Tongue (tissue), 2 donors: ENCODE measurements at regions not wholly inside any gene's neighbourhood (a gene's known extent, or its start where the extent isn't known, plus 50 kb on each side); places are given as distances from the start of the nearest gene placed in this dataset. TPM values are rescaled to one million over a fixed set of nuclear protein-coding genes. Genes with fewer than 3 reads are reported as not detected.

ENCODE experiments used
- DNase-seq: peaks from one replicate; pipeline ENCODE4 v3.0.0-alpha.2; 2015
- small RNA-seq: library from RNA; depleted of rRNA; stranded (forward); fragments of <200 nt; gene quantifications from one replicate; pipeline ENCODE3, GENCODE V24; 2014; ENCODE audit warnings: low replicate concordance

DNA sequence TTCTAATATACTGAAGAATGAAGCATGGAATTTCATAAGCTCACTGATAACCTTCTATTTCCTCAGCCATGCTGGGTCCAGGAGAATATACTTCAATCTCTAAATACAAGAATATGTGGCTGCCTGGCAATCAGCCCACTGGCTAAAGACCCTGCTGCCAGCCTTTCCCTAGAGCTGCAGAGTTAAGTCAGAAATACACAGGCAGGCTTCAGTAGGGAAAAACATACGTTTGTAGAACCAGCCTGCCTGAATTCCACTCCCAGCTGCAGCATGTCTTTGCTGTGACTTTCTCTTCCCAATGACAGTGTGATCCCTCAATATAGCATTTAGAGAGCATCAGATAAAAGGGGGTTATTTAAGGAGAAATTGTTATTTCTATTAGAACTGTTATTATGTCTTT lies 289.1 kb downstream of the PCDH19 start:
- peak; percentile 64 for DNase-seq

DNA sequence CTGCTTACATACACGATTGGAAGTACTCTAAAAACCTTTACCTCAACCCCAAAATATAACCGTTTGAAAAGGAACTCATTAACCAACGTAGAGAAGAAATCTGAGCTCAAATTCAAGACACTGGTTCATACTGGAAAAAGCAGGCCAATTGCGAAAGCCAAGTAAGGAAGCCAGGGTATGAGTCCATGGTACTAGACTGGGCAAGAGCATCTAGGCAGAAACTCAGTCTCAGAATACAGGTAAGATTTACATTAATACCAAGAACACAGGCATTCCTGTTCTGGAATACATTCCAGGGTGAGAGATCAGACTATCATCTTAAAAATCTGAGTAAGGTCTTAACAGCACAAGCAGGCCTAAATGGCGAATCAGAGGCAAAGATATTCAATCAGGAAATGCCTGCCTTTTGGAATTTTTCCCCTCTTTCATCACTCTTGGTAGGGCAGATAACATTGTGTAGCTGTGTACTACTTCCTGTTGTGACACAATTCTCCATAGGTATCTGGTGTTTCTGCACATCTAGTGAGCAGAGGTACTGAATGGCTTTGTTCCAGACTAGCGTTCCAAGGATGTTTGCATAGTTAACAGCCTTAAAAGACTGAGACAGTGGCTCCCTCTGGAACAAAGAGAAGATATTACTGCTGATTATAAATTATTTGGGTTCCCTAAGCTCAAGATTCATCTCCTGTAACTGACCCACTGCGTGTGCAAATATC lies 311.3 kb downstream of the PCDH19 start:
- no peak for DNase-seq

DNA sequence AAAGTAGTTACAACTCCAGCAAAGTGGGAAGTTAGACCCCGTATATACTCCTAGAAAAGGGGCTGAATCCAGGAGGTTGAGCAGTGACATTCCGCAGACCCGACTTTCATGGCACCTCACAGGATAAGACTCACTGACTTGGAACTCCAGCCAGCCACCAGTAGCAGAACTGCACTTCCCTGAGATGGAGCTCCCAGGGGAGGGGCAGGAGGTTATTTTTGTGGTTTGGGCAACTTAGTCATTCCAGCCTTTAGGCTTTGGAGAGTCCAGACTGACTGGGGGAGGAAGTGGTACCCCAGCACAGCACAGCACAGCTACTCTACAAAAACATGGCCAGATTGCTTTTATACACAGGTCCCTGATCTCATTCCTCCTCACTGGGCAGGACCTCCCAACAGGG lies 319.1 kb downstream of the PCDH19 start:
- no peak for DNase-seq

DNA sequence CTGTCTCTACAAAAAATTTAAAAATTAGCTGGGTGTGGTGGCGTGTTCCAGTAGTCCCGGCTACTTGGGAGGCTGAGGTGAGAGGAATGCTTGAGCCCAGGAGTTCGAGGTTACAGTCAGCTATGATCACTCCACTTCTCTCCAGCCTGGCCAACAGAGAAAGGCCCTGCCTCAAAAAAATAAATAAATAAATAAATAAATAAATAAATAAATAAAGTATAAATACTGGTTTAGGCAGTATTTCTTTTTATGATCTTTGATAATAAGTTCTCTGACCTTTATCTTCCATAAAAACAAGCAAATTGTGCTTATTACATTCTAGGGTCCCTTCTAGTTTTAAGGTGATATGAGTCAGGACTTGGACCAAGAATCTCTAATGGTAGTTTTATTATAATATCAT lies 320.3 kb downstream of the PCDH19 start:
- DNase-seq, result no peak

DNA sequence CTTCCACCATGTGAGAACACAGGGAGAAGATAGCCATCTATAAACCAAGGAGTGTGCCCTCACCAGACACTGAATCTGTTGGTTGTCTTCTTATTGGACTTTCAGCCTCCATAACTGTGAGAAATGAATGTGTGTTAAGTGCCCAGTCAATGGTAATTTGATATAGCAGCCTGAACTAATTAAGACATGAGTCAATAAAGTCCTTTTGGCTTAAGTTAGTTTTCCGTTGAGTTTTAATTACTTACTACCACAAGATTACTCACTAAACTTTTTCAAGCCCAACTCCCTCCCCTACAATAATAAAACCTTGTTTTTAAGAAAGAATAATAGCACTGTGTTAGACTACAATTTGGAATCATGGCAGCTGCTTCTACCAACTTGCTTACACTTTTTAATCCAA lies 324.2 kb downstream of the PCDH19 start:
- DNase-seq, result no peak

DNA sequence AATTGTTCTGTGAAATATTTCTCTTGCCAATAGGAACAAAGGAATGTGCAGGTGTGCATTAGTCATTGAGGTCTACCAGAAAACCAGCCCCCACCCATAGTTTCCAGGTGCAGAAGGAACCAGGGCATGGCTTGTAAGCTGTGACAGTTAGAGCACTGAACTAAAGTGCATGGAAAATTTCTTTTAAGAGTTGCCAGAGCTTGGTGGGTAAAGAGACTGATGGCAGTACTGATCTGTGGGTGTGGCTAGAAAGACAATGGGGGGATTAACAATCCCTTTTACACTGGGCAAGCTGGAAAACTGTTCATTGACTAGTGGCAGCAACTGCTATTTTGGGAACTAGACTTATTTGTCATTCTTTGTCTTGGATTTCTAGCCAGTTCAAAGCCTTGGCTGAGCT lies 326.9 kb downstream of the PCDH19 start:
- peak; percentile 0 for DNase-seq

DNA sequence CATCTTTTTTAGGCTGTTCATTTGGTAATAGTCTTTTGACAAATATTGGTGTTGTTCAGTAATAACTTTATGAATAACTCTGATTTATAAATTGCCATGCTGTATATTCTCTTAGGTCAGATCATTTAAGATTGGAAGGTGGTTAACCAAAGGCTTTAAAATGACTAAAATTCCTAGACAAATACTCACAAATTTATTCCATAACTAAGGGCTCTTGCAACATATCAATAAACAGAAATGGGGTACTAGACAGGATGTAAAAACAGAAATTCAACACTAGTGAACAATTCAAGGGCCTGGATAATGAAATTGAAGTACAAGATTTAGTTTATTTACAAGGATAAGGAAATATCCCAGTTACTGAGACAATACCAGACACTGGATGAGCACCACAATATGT lies 328.6 kb downstream of the PCDH19 start:
- no peak for DNase-seq

DNA sequence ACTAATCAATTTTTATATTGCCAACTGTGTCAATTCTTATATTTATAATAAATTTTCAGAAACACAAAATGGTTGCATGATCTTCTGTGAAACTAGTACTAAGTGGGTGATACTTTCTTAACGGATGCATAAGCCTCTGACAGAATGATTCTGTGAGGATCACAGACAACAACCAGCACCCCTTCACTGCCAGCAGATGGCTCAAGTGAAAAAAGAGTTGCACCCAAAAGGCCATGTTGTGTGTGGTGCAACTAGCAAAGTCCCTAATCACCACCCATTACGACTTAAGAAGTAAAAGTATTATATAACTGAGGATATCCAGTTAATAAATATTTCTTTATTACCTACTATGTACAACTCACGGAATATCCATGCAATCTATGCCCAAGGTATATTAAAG lies 334.0 kb downstream of the PCDH19 start:
- no peak for DNase-seq

DNA sequence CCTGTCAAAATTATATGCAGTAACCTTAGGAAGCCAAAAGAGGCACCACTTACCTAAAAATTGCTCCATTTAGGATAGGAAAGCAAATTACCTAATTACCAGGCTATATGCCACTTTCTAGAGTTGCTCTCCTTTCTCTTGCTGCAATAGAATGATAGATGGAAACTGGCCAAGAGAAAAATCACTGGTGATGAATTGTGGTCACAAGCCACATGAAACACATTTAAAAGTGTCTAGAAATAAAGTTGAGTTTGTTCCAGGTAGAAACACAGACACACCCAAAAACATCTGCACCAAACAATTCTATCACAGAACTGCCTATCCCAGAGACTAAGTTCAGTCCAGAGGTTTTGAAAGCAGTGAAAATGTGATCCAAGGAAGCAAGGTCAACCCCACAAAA lies 337.7 kb downstream of the PCDH19 start:
- peak; percentile 39 for DNase-seq

DNA sequence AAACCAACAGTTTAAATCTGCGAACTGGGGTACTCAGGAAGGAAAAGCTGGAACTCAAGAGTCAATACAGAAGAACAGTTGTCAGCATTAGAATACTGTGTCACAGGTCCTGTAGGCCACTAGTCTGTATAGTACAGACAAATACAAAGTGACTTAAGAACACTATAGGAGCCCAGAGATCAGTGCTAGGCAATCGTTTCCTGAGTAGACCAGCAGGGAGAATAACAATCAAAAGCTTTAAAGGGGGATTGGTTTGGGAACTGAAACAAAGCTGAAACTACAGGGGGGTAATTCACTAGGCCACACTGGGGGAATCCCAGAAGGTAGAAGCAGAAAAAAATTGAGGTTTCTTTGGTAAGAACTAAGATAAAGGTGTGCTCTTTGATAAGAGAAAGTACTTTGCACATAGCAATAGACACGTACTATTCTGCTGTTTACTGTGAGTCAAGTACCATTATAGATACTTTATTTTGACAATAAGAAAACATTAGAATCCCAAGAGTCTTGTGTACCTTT lies 339.7 kb downstream of the PCDH19 start:
- DNase-seq, result no peak

DNA sequence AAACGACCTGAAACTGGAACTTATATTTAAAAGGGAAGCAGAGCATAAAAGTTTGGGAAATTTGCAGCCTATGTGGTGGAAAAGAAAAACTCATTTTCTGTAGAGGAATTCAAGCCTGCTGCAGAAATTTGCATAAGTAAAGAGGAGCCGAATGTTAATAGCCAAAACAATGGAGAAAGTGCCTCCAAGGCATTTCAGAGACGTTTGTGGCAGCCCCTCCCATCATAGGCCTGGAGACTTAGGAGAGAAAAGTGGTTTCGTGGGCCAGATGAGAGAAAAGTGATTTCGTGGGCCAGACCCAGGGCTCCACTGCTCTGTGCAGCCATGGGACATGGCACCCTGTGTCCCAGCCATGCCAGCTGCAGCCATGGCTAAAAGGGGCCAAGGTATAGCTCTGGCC lies 361.9 kb downstream of the PCDH19 start:
- no peak for DNase-seq

Small RNA genes in the stretch of these regions (small RNA-seq; reads per million reads assigned to genes)
- gene RF00402, result not detected
